ENCODE measurements at regions not wholly inside any gene's neighbourhood (a gene's known extent, or its start where the extent isn't known, plus 50 kb on each side); places are given as distances from the start of the nearest gene placed in this dataset.

DNA sequence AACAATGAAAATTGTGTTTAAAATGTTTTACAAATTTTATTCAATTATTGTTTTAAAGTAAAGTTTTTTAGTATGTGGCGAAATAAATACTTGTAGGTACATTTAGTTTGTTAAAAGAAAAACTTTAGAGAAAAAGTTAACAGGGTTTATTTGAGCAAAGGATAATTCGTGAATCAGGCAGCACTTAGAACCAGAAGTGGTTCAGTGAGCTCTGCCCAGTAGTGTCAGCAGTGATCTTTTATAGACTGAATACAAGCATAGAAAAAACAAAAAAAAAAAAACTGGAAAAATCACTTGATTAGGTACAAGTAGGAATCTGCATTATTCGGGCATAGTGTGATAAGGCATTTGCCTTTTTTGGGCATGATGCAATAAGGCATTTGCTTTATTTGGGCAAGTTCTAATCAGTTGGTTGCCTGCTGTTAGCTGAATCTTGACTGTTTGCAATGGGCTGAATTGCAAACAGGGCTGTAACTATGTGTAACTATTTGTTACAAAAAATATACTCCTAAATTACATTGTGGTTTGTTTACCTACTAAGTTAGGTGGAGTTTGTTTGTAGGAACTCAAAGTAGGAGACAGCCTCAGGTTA lies 122.9 kb upstream of the MMS22L start:
- TF ChIP-seq CTCF (IDR thresholded peaks at IDR 0.05) (no peak), POLR2A (IDR thresholded peaks at IDR 0.05) (no peak)
